ENCODE measurements at regions not wholly inside any gene's neighbourhood (a gene's known extent, or its start where the extent isn't known, plus 50 kb on each side); places are given as distances from the start of the nearest gene placed in this dataset.

DNA sequence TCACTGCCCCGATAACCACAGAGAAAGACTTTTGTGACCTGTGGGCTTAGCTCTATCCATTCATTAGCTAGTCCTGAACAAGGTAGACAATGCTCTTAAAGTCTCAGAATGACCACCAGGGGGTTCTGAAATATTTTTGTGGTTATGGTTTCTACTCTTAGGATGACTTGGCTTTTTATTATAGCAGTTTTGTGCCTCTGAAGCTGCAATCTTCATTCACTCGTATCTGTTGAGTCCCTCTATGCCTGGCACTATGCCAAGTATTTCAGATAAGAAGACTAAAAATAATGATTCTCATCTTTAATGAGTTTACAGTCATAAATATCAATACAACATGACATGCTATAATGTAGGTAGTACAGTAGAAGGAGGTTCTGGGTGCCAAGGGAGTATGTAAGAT lies 130.8 kb upstream of the TRHDE start:
- CTCF ChIA-PET: interaction anchor here (1.2 kb wide), 1 partner anchor 8 kb away, joined by 4 read pairs; no protein-coding TSS in a partner anchor
- TF ChIP-seq HDGF (IDR thresholded peaks at IDR 0.05; ENCODE audit: borderline replicate concordance) (no peak), FOXM1 (IDR thresholded peaks at IDR 0.05; ENCODE audit: borderline replicate concordance) (no peak), SP1 (IDR thresholded peaks at IDR 0.05) (no peak), SUZ12 (IDR thresholded peaks at IDR 0.05) (no peak), ARNT (IDR thresholded peaks at IDR 0.05) (no peak), FOXA1 (IDR thresholded peaks at IDR 0.05) (no peak), ELF4 (IDR thresholded peaks at IDR 0.05) (no peak), FOXK2 (IDR thresholded peaks at IDR 0.05) (no peak), BHLHE40 (IDR thresholded peaks at IDR 0.05; ENCODE audit: borderline replicate concordance) (no peak), LEF1 (IDR thresholded peaks at IDR 0.05; ENCODE audit: borderline replicate concordance) (no peak), L3MBTL2 (conservative IDR thresholded peaks at IDR 0.05) (no peak), NFRKB (IDR thresholded peaks at IDR 0.05) (no peak), CTBP1 (IDR thresholded peaks at IDR 0.05; ENCODE audit: borderline replicate concordance) (no peak)
- TF ChIP-seq, protein P1, sequence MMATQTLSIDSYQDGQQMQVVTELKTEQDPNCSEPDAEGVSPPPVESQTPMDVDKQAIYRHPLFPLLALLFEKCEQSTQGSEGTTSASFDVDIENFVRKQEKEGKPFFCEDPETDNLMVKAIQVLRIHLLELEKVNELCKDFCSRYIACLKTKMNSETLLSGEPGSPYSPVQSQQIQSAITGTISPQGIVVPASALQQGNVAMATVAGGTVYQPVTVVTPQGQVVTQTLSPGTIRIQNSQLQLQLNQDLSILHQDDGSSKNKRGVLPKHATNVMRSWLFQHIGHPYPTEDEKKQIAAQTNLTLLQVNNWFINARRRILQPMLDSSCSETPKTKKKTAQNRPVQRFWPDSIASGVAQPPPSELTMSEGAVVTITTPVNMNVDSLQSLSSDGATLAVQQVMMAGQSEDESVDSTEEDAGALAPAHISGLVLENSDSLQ (IDR thresholded peaks at IDR 0.05): no peak
- DNase-seq (ENCODE audit: extremely low spot score): peak; percentile 21
- POLR2A ChIA-PET: no interaction called here

GRCh38 chr12:72144553-72144952 lies 127.6 kb upstream of the TRHDE start:
- no peak for TF ChIP-seq ELF4 (IDR thresholded peaks at IDR 0.05)
- TF ChIP-seq ZNF384 (IDR thresholded peaks at IDR 0.05): no peak
- no peak for TF ChIP-seq SUZ12 (IDR thresholded peaks at IDR 0.05)
- TF ChIP-seq CTBP1 (IDR thresholded peaks at IDR 0.05; ENCODE audit: borderline replicate concordance): no peak
- no peak for TF ChIP-seq FOXK2 (IDR thresholded peaks at IDR 0.05)
- TF ChIP-seq NFRKB (IDR thresholded peaks at IDR 0.05): no peak
- no peak for TF ChIP-seq LEF1 (IDR thresholded peaks at IDR 0.05; ENCODE audit: borderline replicate concordance)
- no peak for TF ChIP-seq L3MBTL2 (conservative IDR thresholded peaks at IDR 0.05)
- TF ChIP-seq HDGF (IDR thresholded peaks at IDR 0.05; ENCODE audit: borderline replicate concordance): no peak
- TF ChIP-seq, protein P1 (IDR thresholded peaks at IDR 0.05): no peak
- no peak for TF ChIP-seq FOXA1 (IDR thresholded peaks at IDR 0.05)
- no peak for TF ChIP-seq TARDBP (IDR thresholded peaks at IDR 0.05)
- TF ChIP-seq SP1 (IDR thresholded peaks at IDR 0.05): no peak
- TF ChIP-seq BHLHE40 (IDR thresholded peaks at IDR 0.05; ENCODE audit: borderline replicate concordance): no peak
- no peak for TF ChIP-seq ARNT (IDR thresholded peaks at IDR 0.05)
- no peak for TF ChIP-seq FOXM1 (IDR thresholded peaks at IDR 0.05; ENCODE audit: borderline replicate concordance)
- no peak for DNase-seq (ENCODE audit: extremely low spot score)
- CTCF ChIA-PET: no interaction called here
- POLR2A ChIA-PET: no interaction called here

DNA sequence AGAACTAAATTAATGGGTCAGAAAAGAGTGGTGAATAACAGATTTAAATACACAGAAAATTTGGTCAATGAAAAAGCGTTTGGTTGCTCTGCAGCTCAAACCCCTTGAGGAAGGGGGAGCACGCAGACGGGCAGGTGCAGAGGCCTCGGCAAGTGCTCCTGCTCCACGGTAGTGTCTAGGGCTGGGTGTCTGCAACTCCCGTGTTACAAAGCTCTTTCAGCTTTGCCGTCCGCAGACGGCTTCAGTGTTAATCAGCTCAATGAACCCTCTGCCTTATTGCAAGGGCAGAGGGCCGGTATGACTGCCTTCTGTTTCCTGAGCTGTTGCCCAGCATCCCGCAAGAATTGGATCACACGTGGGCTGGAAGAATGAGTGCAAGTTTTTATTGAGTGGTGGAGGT lies 125.7 kb upstream of the TRHDE start:
- no peak for DNase-seq (ENCODE audit: extremely low spot score)
- CTCF ChIA-PET: no interaction called here
- POLR2A ChIA-PET: no interaction called here
- no peak for TF ChIP-seq SUZ12 (IDR thresholded peaks at IDR 0.05)
- no peak for TF ChIP-seq BHLHE40 (IDR thresholded peaks at IDR 0.05; ENCODE audit: borderline replicate concordance)
- no peak for TF ChIP-seq FOXA1 (IDR thresholded peaks at IDR 0.05)
- TF ChIP-seq FOXM1 (IDR thresholded peaks at IDR 0.05; ENCODE audit: borderline replicate concordance): no peak
- TF ChIP-seq ZNF384 (IDR thresholded peaks at IDR 0.05): no peak
- TF ChIP-seq L3MBTL2 (conservative IDR thresholded peaks at IDR 0.05): no peak
- TF ChIP-seq ELF4 (IDR thresholded peaks at IDR 0.05): no peak

- POLR2A ChIA-PET: no interaction called here
- TF ChIP-seq, protein P1 (IDR thresholded peaks at IDR 0.05): 0 out of 2 replicates have a peak, but pooled peaks have one; percentile 15
- TF ChIP-seq FOXK2 (IDR thresholded peaks at IDR 0.05): no peak
- CTCF ChIA-PET: no interaction called here
- no peak for DNase-seq (ENCODE audit: extremely low spot score)
These were observed 123.5 kb upstream of the TRHDE start for GRCh38 chr12:72148709-72149108.

DNA sequence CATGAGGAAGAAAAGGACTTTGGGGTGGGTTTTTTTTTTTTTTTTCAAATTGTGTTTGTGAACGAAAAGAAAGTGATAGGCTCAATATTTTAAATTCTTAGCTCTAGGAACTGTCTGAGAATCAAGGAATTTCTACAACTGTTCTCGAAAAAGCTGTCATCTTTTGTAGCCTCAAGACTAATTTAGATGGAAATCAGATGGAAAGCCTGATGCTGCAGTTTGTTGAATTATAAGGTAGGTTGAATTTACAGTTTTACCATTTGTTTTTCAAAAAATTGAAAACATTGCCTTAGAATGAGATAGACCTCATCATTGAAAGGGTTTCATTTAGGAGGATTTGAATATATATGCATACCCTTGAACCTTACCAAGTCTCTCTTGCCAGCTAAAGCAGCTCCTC lies 109.3 kb upstream of the TRHDE start:
- DNase-seq (ENCODE audit: extremely low spot score): no peak
- ChIA-PET POLR2A (no interaction called here), CTCF (interaction anchor here (1.0 kb wide), 1 partner anchor 122 kb away, joined by 3 read pairs; no protein-coding TSS in a partner anchor)
- TF ChIP-seq SUZ12 (IDR thresholded peaks at IDR 0.05): no peak
- TF ChIP-seq ELF4 (IDR thresholded peaks at IDR 0.05): no peak
- no peak for TF ChIP-seq LEF1 (IDR thresholded peaks at IDR 0.05; ENCODE audit: borderline replicate concordance)
- no peak for TF ChIP-seq SP1 (IDR thresholded peaks at IDR 0.05)
- TF ChIP-seq ZNF384 (IDR thresholded peaks at IDR 0.05): no peak

DNA sequence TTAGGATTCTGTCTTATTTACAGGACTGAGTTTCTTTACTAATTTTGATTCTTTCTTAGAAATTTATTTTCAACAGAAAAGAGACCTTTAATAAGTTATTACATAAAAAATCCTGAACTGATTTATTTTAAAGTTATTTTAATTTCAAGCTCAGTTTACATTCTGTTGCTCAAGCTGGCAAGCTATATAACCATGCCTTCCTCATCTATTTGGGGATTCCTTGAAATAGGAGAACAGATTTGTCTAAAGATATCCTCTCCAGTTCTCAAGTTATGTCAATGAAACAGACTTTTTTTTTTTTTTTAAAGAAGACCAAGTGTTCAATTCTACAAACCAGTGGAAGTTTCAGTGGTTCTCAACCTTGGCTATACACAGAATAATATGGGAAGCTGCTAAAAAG lies 103.3 kb upstream of the TRHDE start:
- no peak for TF ChIP-seq L3MBTL2 (conservative IDR thresholded peaks at IDR 0.05)
- TF ChIP-seq LEF1 (IDR thresholded peaks at IDR 0.05; ENCODE audit: borderline replicate concordance): no peak
- no peak for TF ChIP-seq SUZ12 (IDR thresholded peaks at IDR 0.05)
- TF ChIP-seq FOXK2 (IDR thresholded peaks at IDR 0.05): no peak
- no peak for TF ChIP-seq NFRKB (IDR thresholded peaks at IDR 0.05)
- no peak for TF ChIP-seq CTBP1 (IDR thresholded peaks at IDR 0.05; ENCODE audit: borderline replicate concordance)
- no peak for TF ChIP-seq SP1 (IDR thresholded peaks at IDR 0.05)
- TF ChIP-seq BHLHE40 (IDR thresholded peaks at IDR 0.05; ENCODE audit: borderline replicate concordance): no peak
- no peak for TF ChIP-seq HDGF (IDR thresholded peaks at IDR 0.05; ENCODE audit: borderline replicate concordance)
- no peak for TF ChIP-seq FOXA1 (IDR thresholded peaks at IDR 0.05)
- no peak for TF ChIP-seq ZNF384 (IDR thresholded peaks at IDR 0.05)
- no peak for TF ChIP-seq TARDBP (IDR thresholded peaks at IDR 0.05)
- no peak for TF ChIP-seq FOXM1 (IDR thresholded peaks at IDR 0.05; ENCODE audit: borderline replicate concordance)
- TF ChIP-seq, protein P1 (IDR thresholded peaks at IDR 0.05): no peak
- TF ChIP-seq ARNT (IDR thresholded peaks at IDR 0.05): no peak
- TF ChIP-seq ELF4 (IDR thresholded peaks at IDR 0.05): no peak
- POLR2A ChIA-PET: no interaction called here
- CTCF ChIA-PET: no interaction called here
- no peak for DNase-seq (ENCODE audit: extremely low spot score)

Measured in HEK293T (cell line).